ENCODE measurements at regions not wholly inside any gene's neighbourhood (a gene's known extent, or its start where the extent isn't known, plus 50 kb on each side); places are given as distances from the start of the nearest gene placed in this dataset.

DNA sequence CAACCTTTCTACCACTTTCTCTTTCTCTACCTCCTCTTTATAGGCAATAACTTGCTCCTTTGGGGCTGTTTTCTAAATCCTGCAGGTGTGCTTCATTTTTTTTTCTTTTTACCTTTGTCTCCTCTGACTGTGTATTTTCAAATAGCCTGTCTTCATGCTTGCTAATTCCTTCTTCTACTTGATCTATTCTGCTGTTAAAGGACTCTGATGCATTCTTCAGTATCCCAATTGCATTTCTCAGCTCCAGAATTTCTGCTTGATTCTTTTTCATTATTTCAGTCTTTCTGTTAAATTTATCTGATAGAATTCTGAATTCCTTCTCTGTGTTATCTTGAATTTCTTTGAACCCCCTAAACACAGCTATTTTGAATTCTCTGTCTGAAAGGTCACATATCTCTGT is 67.7 kb upstream of the IL2 start:
- intact Hi-C loops (cut with micrococcal nuclease), result no loop called here
- FAIRE-seq, result no peak

More for the DNA sequence above, 67.7 kb upstream of the IL2 start:
- no TSS peak for BruUV-seq (replicated peaks)
- no peaks in the 10 kb centered on the region for H3K4me1 ChIP-seq (ENCODE audit: control insufficient read depth, extremely low read depth, insufficient read depth, low read length)
- no peaks in the 10 kb centered on the region for H3K36me3 ChIP-seq (ENCODE audit: control insufficient read depth in 2 of 2, extremely low read depth in 1 of 2, insufficient read depth in 2 of 2, low read length in 2 of 2)
- H3K4me2 ChIP-seq (ENCODE audit: insufficient read depth, low read length), result no peak overlapping the region
- H3K9ac ChIP-seq (replicated peaks; ENCODE audit: extremely low read depth, insufficient read depth, low read length), result no peak overlapping the region
- H2AFZ ChIP-seq (ENCODE audit: low read depth, low read length), result no peak overlapping the region
- H3K9me1 ChIP-seq (replicated peaks; ENCODE audit: control insufficient read depth, extremely low read depth, insufficient read depth, low read length), result no peaks in the 10 kb centered on the region
- no peak for TF ChIP-seq POLR2AphosphoS5 (IDR thresholded peaks at IDR 0.05; ENCODE audit: insufficient read depth, low read depth, low read length)
- TF ChIP-seq FOS (IDR thresholded peaks at IDR 0.05; ENCODE audit: borderline replicate concordance, insufficient read depth, low read length), result no peak
- no peak for TF ChIP-seq POLR2A (IDR thresholded peaks at IDR 0.05; ENCODE audit: low read depth, low read length)
- no peak for TF ChIP-seq EZH2 (IDR thresholded peaks at IDR 0.05; ENCODE audit: borderline replicate concordance, low read depth, low read length, severe bottlenecking)
- TF ChIP-seq, protein P1, sequence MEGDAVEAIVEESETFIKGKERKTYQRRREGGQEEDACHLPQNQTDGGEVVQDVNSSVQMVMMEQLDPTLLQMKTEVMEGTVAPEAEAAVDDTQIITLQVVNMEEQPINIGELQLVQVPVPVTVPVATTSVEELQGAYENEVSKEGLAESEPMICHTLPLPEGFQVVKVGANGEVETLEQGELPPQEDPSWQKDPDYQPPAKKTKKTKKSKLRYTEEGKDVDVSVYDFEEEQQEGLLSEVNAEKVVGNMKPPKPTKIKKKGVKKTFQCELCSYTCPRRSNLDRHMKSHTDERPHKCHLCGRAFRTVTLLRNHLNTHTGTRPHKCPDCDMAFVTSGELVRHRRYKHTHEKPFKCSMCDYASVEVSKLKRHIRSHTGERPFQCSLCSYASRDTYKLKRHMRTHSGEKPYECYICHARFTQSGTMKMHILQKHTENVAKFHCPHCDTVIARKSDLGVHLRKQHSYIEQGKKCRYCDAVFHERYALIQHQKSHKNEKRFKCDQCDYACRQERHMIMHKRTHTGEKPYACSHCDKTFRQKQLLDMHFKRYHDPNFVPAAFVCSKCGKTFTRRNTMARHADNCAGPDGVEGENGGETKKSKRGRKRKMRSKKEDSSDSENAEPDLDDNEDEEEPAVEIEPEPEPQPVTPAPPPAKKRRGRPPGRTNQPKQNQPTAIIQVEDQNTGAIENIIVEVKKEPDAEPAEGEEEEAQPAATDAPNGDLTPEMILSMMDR (IDR thresholded peaks at IDR 0.05; ENCODE audit: extremely low read depth in 1 of 2, insufficient read depth in 1 of 2, low read depth in 1 of 2, low read length in 2 of 2), result no peak
- TF ChIP-seq MYC (IDR thresholded peaks at IDR 0.05; ENCODE audit: low read depth, low read length), result no peak
- no peak for TF ChIP-seq JUN (IDR thresholded peaks at IDR 0.05; ENCODE audit: borderline replicate concordance, insufficient read depth, insufficient read length, low read depth)
- no peak for TF ChIP-seq GATA2 (IDR thresholded peaks at IDR 0.05; ENCODE audit: insufficient read depth, insufficient read length, low read depth, low read length)
- TF ChIP-seq, protein P2, sequence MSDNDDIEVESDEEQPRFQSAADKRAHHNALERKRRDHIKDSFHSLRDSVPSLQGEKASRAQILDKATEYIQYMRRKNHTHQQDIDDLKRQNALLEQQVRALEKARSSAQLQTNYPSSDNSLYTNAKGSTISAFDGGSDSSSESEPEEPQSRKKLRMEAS (IDR thresholded peaks at IDR 0.05; ENCODE audit: insufficient read depth, insufficient read length), result no peak
- no peak overlapping the region for H3K27ac ChIP-seq (ENCODE audit: insufficient read depth, low read depth, low read length)
- H3K4me3 ChIP-seq (replicated peaks in 1 of 3; ENCODE audit: insufficient read depth in 1 of 3, low read depth in 1 of 3, low read length in 3 of 3), result no peak overlapping the region
- H3K79me2 ChIP-seq (ENCODE audit: control insufficient read depth, insufficient read depth, low read length), result no peaks in the 10 kb centered on the region
- ChIA-PET CTCF (no interaction called here), POLR2A (no interaction called here)
- no peaks in the 10 kb centered on the region for H4K20me1 ChIP-seq (replicated peaks; ENCODE audit: control insufficient read depth, extremely low read depth, insufficient read depth, low read length)
- H3K27me3 ChIP-seq (ENCODE audit: control insufficient read depth in 2 of 2, insufficient read depth in 2 of 2, low read length in 2 of 2), result peaks cover 0 to 3% of the 10 kb centered on the region in 2 experiments
- H3K9me3 ChIP-seq (replicated peaks; ENCODE audit: control insufficient read depth, insufficient read depth, low read length), result no peaks in the 10 kb centered on the region
- dilution Hi-C loops (cut with MboI; ENCODE audit: extremely low pct_ligation_motif_present, low sequenced_read_pairs), result no loop called here
- DNase-seq (ENCODE audit: low read depth, low spot score), result no peak
